NB4 (cell line): ENCODE measurements at regions not wholly inside any gene's neighbourhood (a gene's known extent, or its start where the extent isn't known, plus 50 kb on each side); places are given as distances from the start of the nearest gene placed in this dataset.
A peak's percentile ranks its signal among the peaks of the same experiment; 100 is the strongest.

ENCODE experiments used
- DNase-seq: peaks from one replicate; pipeline ENCODE4 v3.0.0; 2010; ENCODE audit warnings: low read depth
- H3K4me3 ChIP-seq: one replicate; pipeline ENCODE4 v1.5.1; 2011; ENCODE audit warnings: mild to moderate bottlenecking, low read depth, low read length, moderate library complexity
- CTCF ChIP-seq: IDR thresholded peaks from one replicate; pipeline ENCODE4 v1.5.1; 2012; ENCODE audit warnings: low read depth, low read length
- MAX ChIP-seq: IDR thresholded peaks from 2 replicates; pipeline ENCODE4 v1.6.1; 2011; ENCODE audit warnings: low read depth, low read length
- MYC ChIP-seq: IDR thresholded peaks from 2 replicates; pipeline ENCODE4 v1.6.1; 2011; ENCODE audit warnings: low read depth, low read length
- POLR2A ChIP-seq: IDR thresholded peaks from 2 replicates; pipeline ENCODE4 v1.6.1; 2011; ENCODE audit warnings: mild to moderate bottlenecking; ENCODE audit not compliant: insufficient read length; ENCODE audit errors: extremely low read depth

GRCh38 chr9:82412586-82413305 lies 424.2 kb downstream of the SPATA31D1 start:
- TF ChIP-seq POLR2A (no peak), CTCF (no peak), MYC (no peak), MAX (no peak)
- DNase-seq: no peak
- H3K4me3 ChIP-seq: no peak overlapping the region

GRCh38 chr9:82417501-82417900 lies 428.9 kb downstream of the SPATA31D1 start:
- no peak overlapping the region for H3K4me3 ChIP-seq
- no peak for TF ChIP-seq POLR2A
- no peak for TF ChIP-seq CTCF
- no peak for TF ChIP-seq MYC
- TF ChIP-seq MAX: no peak
- no peak for DNase-seq

GRCh38 chr9:82418334-82418733 lies 429.8 kb downstream of the SPATA31D1 start:
- H3K4me3 ChIP-seq: no peak overlapping the region
- TF ChIP-seq POLR2A (no peak), MAX (no peak), CTCF (no peak), MYC (no peak)
- DNase-seq: peak; percentile 6

- no peak overlapping the region for H3K4me3 ChIP-seq
- no peak for DNase-seq
- no peak for TF ChIP-seq MAX
- TF ChIP-seq POLR2A: no peak
- no peak for TF ChIP-seq MYC
- TF ChIP-seq CTCF: no peak
These were observed 431.3 kb downstream of the SPATA31D1 start for GRCh38 chr9:82419696-82420486.

- DNase-seq: no peak
- H3K4me3 ChIP-seq: no peak overlapping the region
- TF ChIP-seq MAX: no peak
- no peak for TF ChIP-seq POLR2A
- TF ChIP-seq CTCF: no peak
- no peak for TF ChIP-seq MYC
These were observed 432.9 kb downstream of the SPATA31D1 start for GRCh38 chr9:82421498-82421897.
